Stimulated activated CD4-positive, alpha-beta T cell treated with anti-CD3 and anti-CD28 coated beads, Interleukin-4, amount 100 ng/mL, for 24 hours (primary cell): ENCODE measurements at regions not wholly inside any gene's neighbourhood (a gene's known extent, or its start where the extent isn't known, plus 50 kb on each side); places are given as distances from the start of the nearest gene placed in this dataset.
"Not testable (repeated sequence)": the region's sequence is repeated elsewhere in the genome, so short reads cannot be mapped to it uniquely, and the experiment has no call there.

Experiments used
- DNase-seq: peaks from one replicate; pipeline ENCODE4 v3.0.0-alpha.2; 2020

DNA sequence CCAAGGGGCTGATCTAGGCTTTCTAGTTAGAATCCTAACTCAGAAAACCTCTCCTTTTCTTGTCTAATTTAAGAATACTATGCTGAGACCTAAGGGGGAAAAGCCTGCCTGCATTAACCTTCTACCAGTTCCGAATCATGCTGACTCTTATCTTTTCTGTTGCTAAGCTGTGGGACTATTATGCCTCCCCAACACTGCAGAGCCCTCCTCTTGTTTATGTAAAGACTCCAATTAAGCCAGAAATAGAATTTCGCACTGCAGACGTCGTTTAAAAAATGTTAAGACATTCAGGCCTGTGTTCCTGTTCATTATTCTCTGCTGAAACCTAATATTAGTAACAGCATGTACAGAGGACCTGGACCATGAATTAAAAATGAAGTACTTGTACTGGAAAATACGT lies 310.6 kb upstream of the ATP11B start:
- no peak for DNase-seq

DNA sequence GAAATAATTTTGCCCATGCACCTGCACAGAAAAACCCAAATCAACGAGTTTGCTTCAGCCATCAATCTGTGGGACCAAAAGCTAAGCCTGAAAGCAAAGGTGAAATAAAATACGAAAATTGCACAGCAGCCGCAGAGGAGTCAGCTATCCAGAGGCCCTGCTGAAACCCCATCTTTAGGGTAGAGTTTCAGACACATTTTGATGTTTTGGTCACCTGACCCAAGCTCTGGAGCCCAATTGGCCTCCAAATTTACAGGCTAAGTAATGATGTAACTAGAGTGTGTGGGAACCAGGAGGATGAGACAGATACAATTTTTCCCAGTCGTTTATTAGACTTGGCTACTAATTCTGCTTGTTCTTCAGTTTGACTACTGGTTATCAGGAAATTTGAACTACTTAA lies 308.6 kb upstream of the ATP11B start:
- DNase-seq, result no peak

DNA sequence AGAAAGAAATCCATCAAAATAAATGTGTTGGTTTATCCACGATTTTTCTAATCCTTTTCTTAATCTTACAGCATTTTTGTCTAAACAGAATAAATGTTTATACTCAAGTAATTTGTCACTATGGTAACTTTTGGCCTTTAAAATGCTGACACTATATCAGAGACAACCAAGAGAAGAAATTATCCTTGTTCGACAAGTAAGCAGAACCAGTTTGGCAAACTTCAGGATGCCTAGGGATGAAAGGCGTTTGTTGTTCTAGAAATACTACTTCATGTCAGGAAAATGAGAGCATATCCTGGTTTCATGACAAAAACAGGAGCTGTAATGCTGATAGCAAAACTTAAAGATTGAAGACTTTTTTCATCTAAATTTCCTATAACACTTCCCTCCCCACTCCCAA lies 308.0 kb upstream of the ATP11B start:
- DNase-seq, result no peak

DNA sequence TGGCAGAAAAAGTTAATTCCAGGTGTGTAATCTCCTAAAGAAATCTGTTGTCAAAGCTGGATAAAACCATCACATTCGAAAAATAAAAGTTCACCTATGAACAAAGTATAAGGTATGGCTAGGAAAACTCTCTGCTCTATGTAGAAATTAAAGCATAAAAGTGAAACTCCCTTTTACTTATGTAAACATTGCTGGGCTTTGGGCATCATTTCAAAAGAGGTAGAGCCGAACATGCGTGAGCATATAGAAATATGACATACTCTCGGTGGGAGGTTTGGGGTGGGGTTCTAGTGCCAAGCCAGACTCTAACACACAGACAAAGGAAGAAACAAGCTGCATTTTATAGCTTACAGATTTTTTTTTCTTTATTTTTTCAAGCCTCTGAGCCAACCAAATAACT lies 306.8 kb upstream of the ATP11B start:
- DNase-seq, result no peak

DNA sequence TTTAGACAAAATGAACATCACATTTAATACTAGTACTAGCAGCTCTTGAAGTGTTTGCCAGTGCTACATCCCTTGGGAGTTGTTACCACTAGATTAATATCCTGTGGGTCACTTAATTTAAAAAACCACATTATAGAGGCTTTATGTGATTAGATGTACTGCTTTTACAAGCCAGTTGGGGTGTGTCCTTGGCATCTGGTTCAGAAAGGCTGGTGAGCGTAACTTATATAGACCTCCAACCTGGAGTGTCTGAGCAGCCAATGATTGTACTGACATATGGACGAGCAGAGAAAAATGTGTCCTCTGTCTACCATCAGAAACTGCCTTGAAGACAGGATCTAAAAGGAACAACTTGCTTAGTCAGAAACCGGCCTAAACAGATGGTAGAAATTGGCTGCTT lies 306.2 kb upstream of the ATP11B start:
- DNase-seq, result no peak

DNA sequence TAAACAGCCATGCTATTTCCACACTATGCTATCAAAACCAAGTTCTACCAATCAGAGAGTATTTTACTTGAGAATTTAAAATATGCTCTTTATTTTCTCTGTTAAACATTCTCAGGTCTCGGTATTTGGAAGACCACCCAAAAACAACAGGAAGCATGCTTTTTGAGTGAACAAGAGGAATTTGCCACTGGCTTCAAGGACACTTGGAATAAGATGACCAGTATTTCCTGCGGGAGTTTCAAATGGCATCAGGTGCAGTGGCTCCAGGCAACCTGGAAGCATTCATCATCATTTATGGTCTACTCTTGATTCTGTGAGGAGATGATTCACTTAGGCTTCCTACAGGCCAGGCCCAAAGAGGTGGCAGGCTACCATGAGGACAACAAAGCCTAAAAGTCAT lies 305.7 kb upstream of the ATP11B start:
- no peak for DNase-seq

DNA sequence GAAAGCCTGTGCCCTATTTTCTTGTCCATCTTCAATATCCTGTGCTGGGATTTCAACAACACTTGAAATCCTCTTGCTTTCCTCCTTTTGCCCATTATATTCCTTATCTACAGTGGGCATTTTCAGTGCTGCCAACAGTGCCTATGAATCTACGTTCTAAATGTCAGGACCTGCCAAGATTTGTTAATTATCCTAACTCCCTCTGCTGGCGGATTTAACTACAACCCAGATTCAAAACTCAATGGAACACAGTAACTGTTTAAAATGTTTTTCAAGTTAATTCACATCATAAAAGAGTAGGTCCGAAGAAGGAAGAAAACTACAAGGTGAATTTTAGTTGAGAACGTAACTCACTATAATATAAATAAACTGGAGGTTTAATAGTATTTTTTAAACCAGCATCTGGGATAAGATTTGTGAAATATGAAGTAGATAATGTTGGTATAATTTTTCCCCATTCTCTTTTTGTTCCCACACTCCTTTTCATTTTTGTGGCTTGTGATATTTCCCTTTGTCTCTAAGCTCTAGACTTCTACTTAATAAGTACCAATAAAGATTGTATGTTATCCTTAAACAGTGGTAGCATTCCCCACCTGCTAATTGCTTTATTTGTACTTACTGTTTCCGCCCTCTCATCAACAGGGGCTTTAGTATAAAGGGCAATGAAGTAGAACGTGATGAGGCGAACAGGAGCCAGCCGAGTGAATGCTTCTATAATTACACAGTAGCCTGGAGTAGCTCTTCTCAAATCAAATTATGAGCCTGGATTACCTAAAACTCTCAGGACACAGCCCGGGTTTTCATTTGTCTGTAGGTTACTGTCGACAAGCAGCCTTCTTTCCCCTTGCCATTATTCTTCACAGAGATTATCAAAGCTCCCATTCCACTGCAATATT lies 302.5 kb upstream of the ATP11B start:
- no peak for DNase-seq

DNA sequence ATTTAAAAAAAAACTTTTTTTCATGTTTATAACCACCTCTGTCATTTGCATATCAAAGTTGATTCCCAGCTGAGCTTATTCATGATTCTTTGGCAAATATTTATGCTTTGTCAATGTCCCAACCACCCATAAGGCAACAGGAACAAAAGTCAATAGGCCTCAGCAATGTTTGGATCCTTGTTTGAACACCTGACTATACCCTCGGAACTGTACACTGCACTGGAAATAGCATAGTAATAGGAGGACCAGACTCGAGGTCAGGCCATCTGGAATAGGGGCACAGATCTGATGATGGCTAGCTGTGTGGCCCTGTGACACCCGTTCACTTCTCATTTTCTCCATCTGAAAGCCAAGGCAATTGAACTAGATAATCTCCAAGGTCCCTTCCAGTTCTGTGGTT lies 301.7 kb upstream of the ATP11B start:
- DNase-seq, result no peak

DNA sequence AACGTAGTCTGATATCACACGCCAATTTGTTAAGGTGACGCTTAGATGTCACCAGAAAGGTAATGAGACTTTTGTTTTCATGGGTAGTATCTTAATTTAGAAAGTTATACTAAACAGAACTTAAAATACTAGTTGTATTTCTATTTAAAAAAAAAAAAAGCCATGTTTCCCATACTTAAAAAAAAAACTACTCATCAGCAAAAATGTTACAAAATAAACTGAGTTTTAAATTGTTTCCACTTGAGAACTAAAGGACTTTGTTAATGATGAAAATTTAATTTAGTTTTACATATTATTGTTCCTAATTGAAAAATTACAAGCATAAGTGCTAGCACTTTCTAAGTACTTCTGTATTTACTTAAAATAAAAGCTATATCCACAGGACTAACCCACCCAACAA lies 300.8 kb upstream of the ATP11B start:
- DNase-seq, result no peak

DNA sequence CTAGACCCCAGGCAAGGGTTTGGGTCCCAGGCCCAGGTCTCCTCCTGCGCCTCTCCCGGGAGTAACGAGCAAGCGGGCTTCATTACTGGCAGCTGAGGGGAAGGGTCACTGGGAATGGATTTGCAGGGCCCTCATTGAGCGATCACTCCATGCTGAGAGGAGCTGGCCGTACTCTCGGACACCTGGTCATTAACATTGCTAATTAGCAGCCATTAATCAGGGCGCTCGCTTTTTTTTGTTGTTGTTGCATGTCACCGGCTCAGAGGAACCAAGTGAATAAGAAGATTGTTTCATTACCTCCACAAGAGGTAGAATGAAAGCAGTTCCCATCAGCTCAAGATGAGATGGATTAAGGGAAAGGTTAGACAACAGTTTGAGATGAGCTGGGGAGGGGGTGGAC lies 293.0 kb upstream of the ATP11B start:
- no peak for DNase-seq

DNA sequence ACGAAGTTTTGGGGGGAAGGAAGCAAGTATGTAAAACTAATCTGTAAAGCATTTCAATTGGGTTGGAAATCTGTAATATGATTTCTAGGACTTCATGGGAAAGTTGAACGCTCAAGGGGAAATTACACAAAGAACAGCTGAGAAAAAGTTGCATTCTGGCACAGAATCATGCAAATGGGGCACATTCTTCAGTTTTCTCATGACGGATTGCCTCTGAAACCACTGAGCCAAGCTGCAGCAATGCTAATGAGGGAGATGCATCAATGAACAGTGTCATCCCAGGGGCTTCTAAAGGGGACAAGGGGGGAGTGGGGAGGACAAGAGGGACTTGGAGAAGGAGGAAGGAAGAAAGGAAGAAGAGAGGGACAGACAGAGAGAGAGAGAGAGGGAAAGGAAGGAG lies 291.4 kb upstream of the ATP11B start:
- DNase-seq, result no peak

DNA sequence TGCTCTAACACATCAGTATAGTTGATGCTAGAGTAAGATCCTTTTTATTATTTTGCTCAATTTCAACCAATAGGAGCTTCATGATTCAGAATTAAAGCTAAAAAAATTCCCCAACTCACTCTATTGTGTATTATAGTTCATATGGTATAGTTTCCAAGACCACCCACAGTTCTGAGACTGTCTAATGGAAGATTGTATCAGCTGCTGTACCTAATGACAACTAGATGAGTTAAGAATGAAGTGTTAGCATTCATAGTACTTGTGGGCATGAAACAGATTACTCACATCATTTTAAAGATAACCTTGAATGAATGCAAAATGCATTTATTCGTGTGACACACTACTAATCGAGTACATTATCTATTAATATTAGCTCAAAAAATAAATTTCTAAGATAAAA lies 289.9 kb upstream of the ATP11B start:
- no peak for DNase-seq

DNA sequence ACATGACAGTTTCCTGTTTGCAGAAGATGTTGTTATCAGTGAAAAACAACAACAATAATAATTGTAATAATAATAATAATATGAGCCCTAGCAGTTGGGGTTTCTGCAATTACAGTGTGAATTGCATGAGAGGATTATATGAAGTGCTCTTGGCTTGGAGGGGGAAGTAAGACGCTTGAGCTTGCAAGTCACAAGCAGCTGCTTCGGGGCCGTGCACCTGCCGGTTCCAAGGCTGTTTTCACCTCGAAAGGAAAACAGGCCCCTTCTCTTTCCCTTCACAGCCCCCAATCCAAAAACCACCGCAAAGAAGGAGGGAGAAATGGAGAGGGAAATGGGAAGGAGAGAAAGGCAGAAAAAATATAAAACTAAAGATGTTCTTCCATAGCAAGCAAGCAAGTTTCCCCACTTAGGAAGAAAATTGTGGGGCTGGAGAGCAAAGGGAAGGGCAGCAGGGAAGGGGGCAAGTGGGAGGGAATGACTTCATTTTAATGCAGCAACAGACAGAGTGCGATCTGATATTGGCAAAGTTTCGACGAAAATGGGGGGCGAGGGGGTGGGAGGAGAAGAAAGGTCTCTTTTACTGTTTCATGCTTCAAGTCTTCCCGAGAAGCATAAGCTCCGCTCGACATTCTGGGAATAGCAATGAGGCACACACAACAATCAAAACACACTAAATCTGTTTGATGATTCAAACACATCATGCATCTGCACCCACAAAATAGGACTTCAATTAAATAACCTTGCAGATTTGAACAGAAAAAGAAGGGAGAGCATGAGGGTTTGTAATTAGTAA lies 284.2 kb upstream of the ATP11B start:
- DNase-seq, result no peak

DNA sequence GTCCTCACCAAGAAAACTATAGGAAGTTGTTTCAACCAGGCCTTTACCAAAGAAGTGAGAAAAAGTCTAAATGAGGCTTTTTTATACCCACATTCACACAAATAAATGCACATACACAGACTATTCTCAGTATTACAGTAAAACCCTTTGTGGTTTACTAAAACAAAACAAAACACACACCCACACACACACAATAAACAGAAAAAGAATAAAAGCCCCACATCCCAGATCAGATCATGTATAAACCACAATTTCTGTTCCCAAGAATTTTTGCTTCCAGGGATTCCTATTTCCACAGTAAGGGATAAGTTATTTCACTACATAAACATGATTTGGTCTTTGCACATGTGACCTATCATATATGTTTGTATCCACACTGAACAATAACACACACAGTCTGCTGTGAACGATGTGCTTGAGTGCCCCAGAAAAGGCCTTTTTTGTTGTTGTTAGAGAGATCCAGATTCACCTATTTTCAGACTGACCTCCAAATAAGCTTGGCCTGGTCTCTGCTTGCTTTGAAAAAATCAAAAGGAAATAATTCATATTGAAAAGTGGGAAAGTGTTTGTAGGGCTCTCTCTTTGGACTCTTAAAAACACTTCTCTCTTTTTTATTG lies 283.4 kb upstream of the ATP11B start:
- no peak for DNase-seq

DNA sequence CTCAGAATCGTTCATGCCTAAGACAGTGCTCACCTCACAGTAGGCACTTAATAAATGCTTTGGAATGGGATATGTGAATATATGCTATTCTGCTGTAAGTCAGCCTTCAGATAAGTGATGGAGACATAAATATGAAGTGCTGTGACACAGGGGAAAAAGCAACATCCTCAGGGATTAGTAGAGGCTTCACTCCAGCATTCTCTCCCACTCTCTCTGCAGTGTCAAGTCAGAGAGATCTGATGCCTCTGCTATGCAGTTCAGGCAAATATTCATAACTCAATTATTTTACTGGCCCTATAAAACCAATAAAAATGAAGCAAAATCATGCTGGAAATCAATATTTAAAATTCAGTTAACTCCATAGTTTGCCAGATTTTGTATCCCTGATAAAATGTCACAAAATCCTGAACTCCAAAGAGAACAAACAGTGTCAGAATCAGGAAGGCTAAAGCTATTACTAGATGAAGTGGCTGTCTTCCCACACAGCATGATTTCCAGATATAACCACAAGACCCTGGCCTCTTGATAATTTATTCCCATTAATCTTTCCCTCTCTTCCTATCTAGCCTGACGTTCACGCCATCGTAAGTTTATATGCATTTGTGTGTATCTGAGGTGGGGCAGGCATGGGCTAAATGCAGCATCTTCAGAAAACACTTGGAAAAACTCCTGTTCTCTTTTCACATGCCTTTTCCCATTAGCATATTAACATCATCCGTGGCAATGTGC lies 278.9 kb upstream of the ATP11B start:
- DNase-seq, result no peak

DNA sequence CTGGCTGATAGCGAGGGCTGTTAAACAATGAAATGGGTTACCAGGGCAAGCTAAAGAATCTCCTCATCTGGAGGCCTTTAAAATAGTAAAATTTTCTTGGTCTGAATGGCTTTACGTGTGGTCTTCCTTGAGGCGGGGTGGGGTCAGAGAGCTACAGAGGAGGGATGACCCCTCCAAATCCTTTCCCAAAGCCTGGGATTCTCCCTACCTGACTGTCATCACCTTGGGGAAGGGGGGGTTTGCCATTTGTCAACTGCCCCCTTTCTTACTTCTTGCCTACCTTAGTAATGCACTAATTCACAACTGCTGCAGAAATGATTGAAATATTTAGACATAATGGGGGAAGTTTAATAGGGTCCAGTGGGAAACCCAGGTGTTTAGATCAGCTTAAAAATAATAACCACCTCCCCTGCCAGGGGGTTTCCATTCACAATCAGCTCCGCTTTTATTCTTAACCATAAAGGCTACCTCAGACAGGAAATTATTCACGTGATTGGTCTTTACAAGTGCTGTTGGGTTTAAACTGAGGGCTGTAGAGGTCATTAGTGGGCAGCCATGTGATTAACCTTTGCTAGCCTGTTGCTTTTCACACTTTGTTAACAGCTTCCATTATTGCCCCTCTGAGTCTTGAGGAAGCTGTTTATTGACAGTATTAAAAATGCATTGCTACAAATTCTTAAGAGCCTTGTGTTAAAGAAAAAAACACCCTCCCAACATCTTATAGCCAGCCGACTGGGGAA lies 276.5 kb upstream of the ATP11B start:
- no peak for DNase-seq

DNA sequence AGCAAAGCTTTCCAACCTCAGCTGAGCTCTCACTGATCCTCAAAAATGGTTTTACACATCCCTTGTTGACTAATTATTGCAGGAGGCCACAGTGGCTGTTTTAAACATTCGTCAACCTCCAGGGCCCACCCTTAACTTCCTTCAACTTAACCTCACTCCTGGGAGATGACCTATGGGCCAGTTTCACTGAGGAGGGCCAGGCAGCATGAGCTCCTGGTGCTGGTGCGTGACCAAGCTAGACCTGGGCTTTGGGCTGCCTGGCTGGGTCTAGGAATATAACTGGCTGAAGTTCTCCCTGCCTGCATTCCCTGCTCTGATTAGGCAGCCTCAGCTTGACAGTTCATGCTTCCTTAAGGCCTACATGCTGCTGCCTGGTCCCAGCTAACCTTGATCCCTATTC lies 273.7 kb upstream of the ATP11B start:
- DNase-seq, result no peak

DNA sequence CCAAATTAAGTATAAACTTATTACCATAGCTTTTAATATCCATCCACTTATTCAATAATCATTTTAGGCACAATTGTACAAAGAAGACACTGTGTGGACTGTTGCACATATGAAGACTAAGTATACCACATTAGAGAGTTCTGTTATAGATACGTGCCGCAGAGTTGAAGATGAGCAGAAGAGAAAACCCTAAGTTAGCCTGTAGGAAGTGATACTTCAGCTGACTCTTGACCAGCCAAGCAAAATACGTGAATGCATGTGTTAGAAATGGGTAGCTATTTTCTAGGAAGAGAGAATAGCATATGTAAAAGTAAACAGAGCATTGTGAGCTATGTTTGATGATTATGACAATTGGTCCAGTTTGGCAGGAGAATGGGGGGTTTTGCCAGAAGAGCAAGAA lies 272.0 kb upstream of the ATP11B start:
- no peak for DNase-seq

DNA sequence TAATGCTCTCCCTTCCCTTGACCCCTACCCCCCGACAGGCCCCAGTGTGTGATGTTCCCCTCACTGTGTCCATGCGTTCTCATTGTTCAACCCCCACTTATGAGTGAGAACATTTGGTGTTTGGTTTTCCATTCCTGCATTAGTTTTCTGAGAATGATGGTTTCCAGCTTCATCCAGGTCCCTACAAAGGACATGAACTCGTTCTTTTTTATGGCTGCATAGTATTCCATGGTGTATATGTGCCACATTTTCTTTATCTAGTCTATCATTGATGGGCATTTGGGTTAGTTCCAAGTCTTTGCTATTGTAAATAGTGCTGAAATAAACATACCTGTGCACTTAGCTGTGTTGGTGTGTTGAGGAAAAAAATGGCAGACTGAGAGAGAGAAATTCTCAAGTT lies 269.9 kb upstream of the ATP11B start:
- DNase-seq, result not testable (repeated sequence)

DNA sequence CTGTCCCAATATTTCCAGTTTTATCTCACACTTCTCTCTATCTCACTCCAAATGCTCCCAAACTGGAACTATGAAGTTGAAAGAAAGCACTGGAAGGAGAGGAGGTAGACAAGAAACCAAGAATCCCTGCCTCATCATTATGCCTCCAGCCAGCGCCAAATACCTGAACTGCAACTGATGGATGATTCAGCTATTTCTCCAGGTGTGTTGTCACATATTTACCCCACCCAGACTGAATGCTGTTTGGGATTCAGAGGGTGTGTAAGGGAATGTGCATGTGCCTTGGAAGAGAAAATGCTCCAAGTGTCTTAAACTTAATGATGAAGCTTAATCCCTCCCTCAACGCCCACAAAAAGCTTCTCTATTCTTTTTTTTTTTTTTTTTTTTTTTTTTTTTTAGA lies 269.5 kb upstream of the ATP11B start:
- no peak for DNase-seq

DNA sequence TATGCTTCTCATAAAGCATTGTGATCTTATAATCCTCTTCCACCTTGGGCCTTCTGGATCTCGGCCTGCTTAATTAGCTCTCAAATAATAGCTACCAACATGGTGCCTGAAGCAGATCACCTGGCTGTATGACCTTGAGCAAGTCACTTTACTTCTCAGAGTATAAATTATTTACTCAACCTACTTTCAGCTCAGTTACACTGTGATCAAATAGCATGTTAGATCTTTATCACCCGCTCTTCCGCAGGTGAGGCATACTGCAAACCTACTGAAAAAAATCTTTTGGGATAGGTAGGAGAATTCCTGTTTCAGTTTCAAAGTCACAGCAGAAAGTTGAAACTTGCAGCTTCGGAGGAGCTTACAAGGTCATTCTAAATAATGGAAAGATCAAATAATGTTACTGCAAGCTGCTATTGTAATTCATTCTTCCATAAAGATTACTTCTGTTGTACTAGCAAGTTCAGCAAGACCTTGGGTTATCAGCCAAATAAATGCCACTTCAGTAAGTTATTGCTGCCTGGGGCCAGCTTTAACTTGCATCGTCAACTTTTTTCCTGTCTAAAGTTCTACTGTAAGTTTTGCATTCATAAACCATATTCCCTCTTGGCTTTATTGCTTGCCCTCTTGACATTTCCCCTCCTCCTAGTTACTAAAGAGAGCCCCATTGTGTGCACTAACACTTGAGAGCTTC lies 268.4 kb upstream of the ATP11B start:
- no peak for DNase-seq
